GM12864 (cell line): ENCODE measurements at regions not wholly inside any gene's neighbourhood (a gene's known extent, or its start where the extent isn't known, plus 50 kb on each side); places are given as distances from the start of the nearest gene placed in this dataset.
A peak's percentile ranks its signal among the peaks of the same experiment; 100 is the strongest.

Source experiments
- DNase-seq: peaks from one replicate; pipeline ENCODE4 v3.0.0-alpha.2; 2011; ENCODE audit warnings: low read depth
- H3K4me3 ChIP-seq: 2 replicates; pipeline ENCODE4 v1.5.1; 2011; ENCODE audit warnings: mild to moderate bottlenecking, low read depth, low read length, control low read depth
- TF ChIP-seq, protein P1 (sequence below): IDR thresholded peaks from 2 replicates; pipeline ENCODE4 v1.5.1; 2011; ENCODE audit warnings: low read depth, mild to moderate bottlenecking, moderate library complexity, low read length, control low read depth, inconsistent platforms; ENCODE audit errors: missing control alignments

DNA sequence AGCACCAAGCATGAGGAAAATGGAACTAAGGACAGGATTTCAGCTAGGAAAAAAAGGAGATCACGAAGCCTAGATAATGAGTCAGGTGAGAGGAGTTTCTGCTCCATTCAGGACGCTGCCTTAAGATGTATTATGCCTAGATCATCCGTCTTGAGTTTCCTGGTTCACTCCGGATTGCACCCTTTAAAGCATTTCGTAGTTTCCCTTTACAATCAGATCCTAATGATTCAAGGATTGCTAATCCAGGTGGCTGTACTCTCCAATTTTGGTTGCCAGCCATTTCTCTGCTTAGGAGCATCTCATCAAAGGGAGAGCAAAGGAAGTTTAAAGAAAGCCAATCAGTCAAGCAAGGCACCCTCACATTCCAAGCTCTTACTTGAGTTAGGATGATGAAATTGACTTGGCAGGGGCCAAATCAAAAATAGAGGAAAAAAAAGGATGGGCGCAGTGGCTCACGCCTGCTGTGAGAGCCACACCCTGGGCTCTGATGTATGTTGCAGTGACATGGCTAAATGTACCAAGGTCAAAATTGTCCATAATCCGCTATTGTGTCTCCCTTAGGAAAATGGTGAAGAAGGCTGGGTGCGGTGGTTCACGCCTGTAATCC is 156.9 kb upstream of the SOD1 start:
- TF ChIP-seq, protein P1, sequence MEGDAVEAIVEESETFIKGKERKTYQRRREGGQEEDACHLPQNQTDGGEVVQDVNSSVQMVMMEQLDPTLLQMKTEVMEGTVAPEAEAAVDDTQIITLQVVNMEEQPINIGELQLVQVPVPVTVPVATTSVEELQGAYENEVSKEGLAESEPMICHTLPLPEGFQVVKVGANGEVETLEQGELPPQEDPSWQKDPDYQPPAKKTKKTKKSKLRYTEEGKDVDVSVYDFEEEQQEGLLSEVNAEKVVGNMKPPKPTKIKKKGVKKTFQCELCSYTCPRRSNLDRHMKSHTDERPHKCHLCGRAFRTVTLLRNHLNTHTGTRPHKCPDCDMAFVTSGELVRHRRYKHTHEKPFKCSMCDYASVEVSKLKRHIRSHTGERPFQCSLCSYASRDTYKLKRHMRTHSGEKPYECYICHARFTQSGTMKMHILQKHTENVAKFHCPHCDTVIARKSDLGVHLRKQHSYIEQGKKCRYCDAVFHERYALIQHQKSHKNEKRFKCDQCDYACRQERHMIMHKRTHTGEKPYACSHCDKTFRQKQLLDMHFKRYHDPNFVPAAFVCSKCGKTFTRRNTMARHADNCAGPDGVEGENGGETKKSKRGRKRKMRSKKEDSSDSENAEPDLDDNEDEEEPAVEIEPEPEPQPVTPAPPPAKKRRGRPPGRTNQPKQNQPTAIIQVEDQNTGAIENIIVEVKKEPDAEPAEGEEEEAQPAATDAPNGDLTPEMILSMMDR: no peak
- no peak overlapping the region for H3K4me3 ChIP-seq
- no peak for DNase-seq

- DNase-seq: no peak
- no peak overlapping the region for H3K4me3 ChIP-seq
- TF ChIP-seq, protein P1: no peak
These were observed 157.6 kb upstream of the SOD1 start for GRCh38 chr21:31501926-31502325.

- TF ChIP-seq, protein P1: no peak
- DNase-seq: no peak
- no peak overlapping the region for H3K4me3 ChIP-seq
These were observed 156.9 kb upstream of the TIAM1 start for GRCh38 chr21:31500982-31501381.

DNA sequence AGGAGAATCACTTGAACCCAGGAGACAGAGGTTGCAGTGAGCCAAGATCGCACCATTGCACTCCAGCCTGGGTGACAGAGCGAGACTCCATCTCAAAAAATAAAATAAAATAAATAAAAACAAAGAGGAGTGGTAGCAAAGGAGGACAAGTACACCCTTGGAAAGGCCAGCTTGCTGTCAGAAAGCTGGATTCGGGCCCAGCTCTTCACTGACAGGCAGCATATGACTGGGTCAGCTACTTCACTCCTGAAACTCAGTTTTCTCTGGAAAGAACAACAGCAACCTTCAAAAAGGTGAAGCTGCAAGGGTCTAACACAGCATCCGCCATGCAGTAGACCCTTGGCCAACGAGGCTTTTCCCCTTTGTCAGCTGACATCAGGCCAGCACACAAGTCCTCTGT is 156.0 kb upstream of the TIAM1 start:
- H3K4me3 ChIP-seq: no peak overlapping the region
- DNase-seq: no peak
- TF ChIP-seq, protein P1: no peak

GRCh38 chr21:31498985-31499384 is 154.9 kb upstream of the TIAM1 start:
- DNase-seq: no peak
- TF ChIP-seq, protein P1: peak; percentile 18
- H3K4me3 ChIP-seq: no peak overlapping the region

- DNase-seq: no peak
- H3K4me3 ChIP-seq: no peak overlapping the region
- TF ChIP-seq, protein P1: no peak
These were observed 153.9 kb upstream of the TIAM1 start for GRCh38 chr21:31497914-31498313.

GRCh38 chr21:31493350-31493880 is 149.4 kb upstream of the TIAM1 start:
- TF ChIP-seq, protein P1: no peak
- no peak overlapping the region for H3K4me3 ChIP-seq
- no peak for DNase-seq
